NCI-H2107 (cell line): ENCODE measurements at regions not wholly inside any gene's neighbourhood (a gene's known extent, or its start where the extent isn't known, plus 50 kb on each side); places are given as distances from the start of the nearest gene placed in this dataset.

Experiments used
- DNase-seq: peaks from one replicate; lab custom pipeline; 2025; lab: John Stamatoyannopoulos, UW

GRCh38 chr6:87908978-87909811 lies 138.4 kb upstream of the SPACA1 start:
- DNase-seq: no peak

GRCh38 chr6:87907521-87907920 lies 140.1 kb upstream of the SPACA1 start:
- no peak for DNase-seq

- DNase-seq: no peak
Observed at GRCh38 chr6:87905101-87905641, 142.5 kb upstream of the SPACA1 start.

- DNase-seq: no peak
Observed at GRCh38 chr6:87904011-87904410, 143.6 kb upstream of the SPACA1 start.

GRCh38 chr6:87903323-87903722 lies 144.3 kb upstream of the SPACA1 start:
- no peak for DNase-seq

GRCh38 chr6:87902383-87902782 lies 145.3 kb upstream of the SPACA1 start:
- DNase-seq: no peak

- no peak for DNase-seq
Observed at GRCh38 chr6:87901613-87902012, 146.0 kb upstream of the SPACA1 start.

- no peak for DNase-seq
Observed at GRCh38 chr6:87900160-87900698, 147.4 kb upstream of the SPACA1 start.

- DNase-seq: no peak
Observed at GRCh38 chr6:87899499-87900147, 148.0 kb upstream of the SPACA1 start.

GRCh38 chr6:87897663-87898062 lies 150.0 kb upstream of the SPACA1 start:
- DNase-seq: no peak

- no peak for DNase-seq
Observed at GRCh38 chr6:87897013-87897412, 150.6 kb upstream of the SPACA1 start.

GRCh38 chr6:87887266-87887665 lies 160.4 kb upstream of the SPACA1 start:
- DNase-seq: no peak

- no peak for DNase-seq
Observed at GRCh38 chr6:87884203-87884602, 163.4 kb upstream of the SPACA1 start.

- no peak for DNase-seq
Observed at GRCh38 chr6:87881342-87881895, 166.2 kb upstream of the SPACA1 start.

GRCh38 chr6:87879132-87879861 lies 168.3 kb upstream of the SPACA1 start:
- no peak for DNase-seq

GRCh38 chr6:87875781-87876180 lies 171.9 kb upstream of the SPACA1 start:
- DNase-seq: no peak

- no peak for DNase-seq
Observed at GRCh38 chr6:87873556-87873955, 171.5 kb upstream of the AKIRIN2 start.

GRCh38 chr6:87870556-87870955 lies 168.5 kb upstream of the AKIRIN2 start:
- no peak for DNase-seq

GRCh38 chr6:87869064-87869905 lies 167.3 kb upstream of the AKIRIN2 start:
- no peak for DNase-seq

GRCh38 chr6:87860902-87861301 lies 158.9 kb upstream of the AKIRIN2 start:
- DNase-seq: no peak

- DNase-seq: no peak
Observed at GRCh38 chr6:87858440-87858839, 156.4 kb upstream of the AKIRIN2 start.
